H1 (cell line): ENCODE measurements at regions not wholly inside any gene's neighbourhood (a gene's known extent, or its start where the extent isn't known, plus 50 kb on each side); places are given as distances from the start of the nearest gene placed in this dataset.

Experiments used
- CTCF ChIP-seq, 3 experiments: IDR thresholded peaks; 1 replicate in 2 of 3; 2 replicates in 1 of 3; pipeline versions ENCODE4 v1.5.1 to v1.6.1; 2011; ENCODE audit warnings: low read length in 3 of 3, mild to moderate bottlenecking in 3 of 3, inconsistent platforms in 2 of 3, low read depth in 1 of 3, moderate library complexity in 1 of 3; ENCODE audit not compliant: insufficient read depth in 1 of 3; ENCODE audit errors: control extremely low read depth in 1 of 3
- MAX ChIP-seq: IDR thresholded peaks from 2 replicates; pipeline ENCODE4 v1.6.1; 2012; ENCODE audit warnings: inconsistent platforms
- NANOG ChIP-seq: IDR thresholded peaks from 2 replicates; pipeline ENCODE4 v1.6.1; 2011; ENCODE audit warnings: low read length, low read depth, mild to moderate bottlenecking, inconsistent platforms; ENCODE audit not compliant: insufficient read depth, poor library complexity, severe bottlenecking
- NRF1 ChIP-seq: IDR thresholded peaks from 2 replicates; pipeline ENCODE4 v1.6.1; 2011; ENCODE audit warnings: mild to moderate bottlenecking, low read depth, low read length, improper control_type of control experiment
- PHF8 ChIP-seq: fragments of 200-600 bp; sonication (generic); conservative IDR thresholded peaks from 2 replicates; pipeline ENCODE4 v1.7.1; 2012; ENCODE audit warnings: low read depth, mild to moderate bottlenecking, inconsistent platforms, low read length, moderate library complexity
- RNF2 ChIP-seq: fragments of 200-900, 300-1000 bp; sonication (generic); IDR thresholded peaks from 2 replicates; pipeline ENCODE4 v1.7.1; 2016; ENCODE audit warnings: borderline replicate concordance, low read depth, mild to moderate bottlenecking, antibody characterized with exemption, low read length; ENCODE audit not compliant: poor library complexity, severe bottlenecking; ENCODE audit errors: missing control alignments
- RXRA ChIP-seq: IDR thresholded peaks from 2 replicates; pipeline ENCODE4 v1.6.1; 2011; ENCODE audit warnings: low read depth, mild to moderate bottlenecking, low read length, moderate library complexity; ENCODE audit not compliant: insufficient read depth

GRCh38 chr9:107733523-107733894 is 243.9 kb upstream of the KLF4 start:
- TF ChIP-seq CTCF (IDR thresholded peaks at IDR 0.05; ENCODE audit: control extremely low read depth in 1 of 3, insufficient read depth in 1 of 3, low read depth in 1 of 3, low read length in 3 of 3), result no peak
- no peak for TF ChIP-seq NRF1
- TF ChIP-seq PHF8, result no peak
- TF ChIP-seq RXRA, result no peak
- TF ChIP-seq NANOG, result no peak
- no peak for TF ChIP-seq RNF2
- no peak for TF ChIP-seq MAX
